ENCODE measurements at regions not wholly inside any gene's neighbourhood (a gene's known extent, or its start where the extent isn't known, plus 50 kb on each side); places are given as distances from the start of the nearest gene placed in this dataset.

DNA sequence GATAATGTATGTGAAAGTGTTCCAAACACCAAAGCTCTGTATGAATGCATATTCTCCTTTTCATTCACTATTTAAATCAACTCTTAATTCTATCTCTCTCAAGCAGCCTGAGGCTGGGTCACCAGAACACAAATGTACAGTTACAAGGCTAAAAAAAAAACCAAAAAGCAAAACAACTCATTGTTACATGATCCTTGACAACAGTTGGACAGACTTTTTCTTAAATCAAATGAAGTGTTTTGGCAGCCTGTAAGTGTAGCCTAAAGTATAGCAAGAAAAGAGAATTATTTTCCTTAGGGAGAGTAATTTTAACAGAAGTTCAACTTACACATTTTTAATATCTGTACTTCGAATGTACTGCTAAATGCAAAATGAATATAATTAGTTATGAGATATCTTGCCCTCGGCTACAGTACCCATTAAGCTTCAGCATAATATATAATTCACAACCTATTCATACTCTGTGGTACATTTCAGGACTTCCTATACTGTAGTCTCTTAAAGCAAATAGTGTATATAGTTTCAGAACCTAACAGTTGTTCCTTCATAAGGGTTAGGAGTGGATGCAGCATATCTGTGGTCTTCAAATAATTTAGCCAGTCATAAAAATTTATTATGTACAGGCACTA is 214.0 kb upstream of the BTG1 start:
- TF ChIP-seq EZH2 (IDR thresholded peaks at IDR 0.05) (no peak), CTCF (IDR thresholded peaks at IDR 0.05) (no peak)

Data from neural progenitor cell (in vitro differentiated cells).